IMR-90 (cell line): ENCODE measurements at regions not wholly inside any gene's neighbourhood (a gene's known extent, or its start where the extent isn't known, plus 50 kb on each side); places are given as distances from the start of the nearest gene placed in this dataset.

ENCODE experiments used
- ATAC-seq: fragments of 200-7000 bp; cut with Tn5 transposase; 2 replicates; pipeline ENCODE4 v1.9.1; 2020; ENCODE audit warnings: low read depth, mild to moderate bottlenecking, moderate library complexity
- BruUV-seq: library from RNA; stranded (reverse); fragments of 400-500 nt; replicated peaks from 2 replicates; lab custom pipeline; 2021; lab: Mats Ljungman, UMichigan
- CTCF ChIA-PET: fragments of 300-600 bp; formaldehyde crosslinking; extraction: SDS; loops from one replicate; lab custom pipeline; 2021; ENCODE audit warnings: antibody characterized with exemption; lab: Yijun Ruan, JAX
- POLR2A ChIA-PET: fragments of 300-600 bp; sonication (Branson Sonifier 250); formaldehyde crosslinking; loops from one replicate; lab custom pipeline; 2022; ENCODE audit warnings: antibody characterized with exemption; ENCODE audit not compliant: unreplicated experiment; lab: Charles Lee
- DNase-seq: peaks from one replicate; pipeline ENCODE4 v3.0.0; 2013
- H2AFZ ChIP-seq: replicated peaks from 2 replicates; pipeline ENCODE3; 2013; ENCODE audit warnings: low read length, mild to moderate bottlenecking; ENCODE audit not compliant: poor library complexity
- H2AK5ac ChIP-seq: 2 replicates; pipeline ENCODE4 v1.6.1; 2013; ENCODE audit warnings: low read depth, low read length, inconsistent platforms
- H2AK9ac ChIP-seq: replicated peaks from 2 replicates; pipeline ENCODE3; 2013; ENCODE audit warnings: mild to moderate bottlenecking, low read depth, low read length, moderate library complexity; ENCODE audit not compliant: poor library complexity
- H2BK120ac ChIP-seq: 2 replicates; pipeline ENCODE4 v1.6.1; 2013; ENCODE audit warnings: low read depth, low read length, inconsistent platforms
- H2BK15ac ChIP-seq: 3 replicates; pipeline ENCODE4 v1.6.1; 2013; ENCODE audit warnings: low read depth, low read length, inconsistent platforms
- H2BK20ac ChIP-seq: 2 replicates; pipeline ENCODE4 v1.6.1; 2013; ENCODE audit warnings: low read depth, mild to moderate bottlenecking, inconsistent platforms, low read length, moderate library complexity
- H2BK5ac ChIP-seq: 2 replicates; pipeline ENCODE4 v1.6.1; 2013; ENCODE audit warnings: mild to moderate bottlenecking, low read depth, low read length, inconsistent platforms; ENCODE audit not compliant: poor library complexity, severe bottlenecking
- H3K14ac ChIP-seq: replicated peaks from 2 replicates; pipeline ENCODE4 v1.6.1; 2013; ENCODE audit warnings: low read depth, low read length, inconsistent platforms
- H3K18ac ChIP-seq: 2 replicates; pipeline ENCODE4 v1.6.1; 2013; ENCODE audit warnings: low read depth, low read length, control low read depth
- H3K23ac ChIP-seq: 2 replicates; pipeline ENCODE4 v1.6.1; 2013; ENCODE audit warnings: low read depth, low read length, inconsistent platforms
- H3K27ac ChIP-seq: 2 replicates; pipeline ENCODE4 v1.5.1; 2013; ENCODE audit warnings: mild to moderate bottlenecking, control low read depth, low read length; ENCODE audit not compliant: insufficient read depth
- H3K27me3 ChIP-seq: 2 replicates; pipeline ENCODE4 v1.6.1; 2013; ENCODE audit warnings: low read length; ENCODE audit not compliant: control insufficient read depth, insufficient read depth
- H3K36me3 ChIP-seq: 2 replicates; pipeline ENCODE4 v1.6.1; 2013; ENCODE audit warnings: low read length, mixed read lengths; ENCODE audit not compliant: control insufficient read depth, insufficient read depth
- H3K4ac ChIP-seq: 2 replicates; pipeline ENCODE4 v1.6.1; 2013; ENCODE audit warnings: low read depth, low read length, inconsistent platforms
- H3K4me1 ChIP-seq: 2 replicates; pipeline ENCODE4 v1.6.1; 2013; ENCODE audit warnings: low read length, mixed read lengths; ENCODE audit not compliant: control insufficient read depth, insufficient read depth
- H3K4me2 ChIP-seq: 2 replicates; pipeline ENCODE4 v1.6.1; 2013; ENCODE audit warnings: low read depth, mild to moderate bottlenecking, control low read depth, low read length, moderate library complexity
- H3K4me3 ChIP-seq: 2 replicates; pipeline ENCODE4 v1.5.1; 2013; ENCODE audit warnings: low read depth, mild to moderate bottlenecking, control low read depth, low read length, moderate library complexity; ENCODE audit not compliant: insufficient read depth
- H3K56ac ChIP-seq: 2 replicates; pipeline ENCODE4 v1.6.1; 2013; ENCODE audit warnings: low read length, inconsistent platforms; ENCODE audit not compliant: insufficient read depth; ENCODE audit errors: extremely low read depth
- H3K79me1 ChIP-seq, 2 experiments: 2 replicates each; pipeline ENCODE4 v1.6.1; 2013; ENCODE audit warnings: low read length in 2 of 2, inconsistent platforms in 1 of 2, low read depth in 1 of 2
- H3K9ac ChIP-seq: 2 replicates; pipeline ENCODE4 v1.6.1; 2013; ENCODE audit warnings: low read depth, low read length, control low read depth
- H3K9me1 ChIP-seq: 2 replicates; pipeline ENCODE4 v1.6.1; 2013; ENCODE audit warnings: low read length, inconsistent platforms; ENCODE audit not compliant: insufficient read depth
- H3K9me3 ChIP-seq: 2 replicates; pipeline ENCODE4 v1.6.1; 2013; ENCODE audit warnings: low read length; ENCODE audit not compliant: control insufficient read depth, insufficient read depth
- H4K20me1 ChIP-seq: 2 replicates; pipeline ENCODE4 v1.6.1; 2013; ENCODE audit warnings: low read length, inconsistent platforms; ENCODE audit not compliant: insufficient read depth
- H4K5ac ChIP-seq: 2 replicates; pipeline ENCODE4 v1.6.1; 2013; ENCODE audit warnings: mild to moderate bottlenecking, low read depth, low read length, control low read depth
- H4K8ac ChIP-seq, 2 experiments: 2 replicates each; pipeline ENCODE4 v1.6.1; 2013; ENCODE audit warnings: low read depth in 2 of 2, low read length in 2 of 2, control low read depth in 1 of 2, inconsistent platforms in 1 of 2
- H4K91ac ChIP-seq: 2 replicates; pipeline ENCODE4 v1.6.1; 2013; ENCODE audit warnings: low read depth, low read length, inconsistent platforms; ENCODE audit not compliant: insufficient read depth
- BHLHE40 ChIP-seq: fragments of 150-350 bp; IDR thresholded peaks from 2 replicates; pipeline ENCODE4 v1.6.1; 2016; ENCODE audit warnings: mild to moderate bottlenecking, low read depth, low read length
- CEBPB ChIP-seq: IDR thresholded peaks from 2 replicates; pipeline ENCODE4 v1.6.1; 2012; ENCODE audit warnings: low read depth, low read length, improper control_type of control experiment
- CHD1 ChIP-seq: IDR thresholded peaks from 2 replicates; pipeline ENCODE4 v1.6.1; 2012; ENCODE audit warnings: low read depth, low read length, improper control_type of control experiment
- FOS ChIP-seq: fragments of 150-350 bp; IDR thresholded peaks from 2 replicates; pipeline ENCODE4 v1.6.1; 2016; ENCODE audit warnings: low read depth, low read length
- MAFK ChIP-seq: IDR thresholded peaks from 2 replicates; pipeline ENCODE4 v1.6.1; 2012; ENCODE audit warnings: low read depth, low read length, improper control_type of control experiment
- MAZ ChIP-seq: IDR thresholded peaks from 2 replicates; pipeline ENCODE4 v1.6.1; 2012; ENCODE audit warnings: low read depth, mild to moderate bottlenecking, low read length, improper control_type of control experiment, moderate library complexity, borderline replicate concordance
- MXI1 ChIP-seq: IDR thresholded peaks from 2 replicates; pipeline ENCODE4 v1.6.1; 2012; ENCODE audit warnings: low read depth, mild to moderate bottlenecking, low read length, moderate library complexity, borderline replicate concordance
- NFE2L2 ChIP-seq: fragments of 150-350 bp; IDR thresholded peaks from 2 replicates; pipeline ENCODE4 v1.6.1; 2016; ENCODE audit warnings: low read depth, mild to moderate bottlenecking, low read length
- POLR2A ChIP-seq: IDR thresholded peaks from 2 replicates; pipeline ENCODE4 v1.6.1; 2012; ENCODE audit warnings: mild to moderate bottlenecking, low read depth, low read length
- RAD21 ChIP-seq: IDR thresholded peaks from 2 replicates; pipeline ENCODE4 v1.6.1; 2012; ENCODE audit warnings: low read length, improper control_type of control experiment
- RCOR1 ChIP-seq: IDR thresholded peaks from 2 replicates; pipeline ENCODE4 v1.6.1; 2012; ENCODE audit warnings: mild to moderate bottlenecking, low read length, improper control_type of control experiment; ENCODE audit not compliant: insufficient replicate concordance
- RFX5 ChIP-seq: IDR thresholded peaks from 2 replicates; pipeline ENCODE4 v1.8.0; 2012; ENCODE audit warnings: low read depth, mild to moderate bottlenecking, low read length, moderate library complexity
- SMC3 ChIP-seq: fragments of 150-350 bp; IDR thresholded peaks from 2 replicates; pipeline ENCODE4 v1.6.1; 2016; ENCODE audit warnings: low read depth, mild to moderate bottlenecking, antibody characterized with exemption, low read length, moderate library complexity
- WGBS, 2 experiments: methylation state at CpG; one replicate each; pipeline versions ENCODE4 v1.1.5 to v1.1.7; 2013; ENCODE audit warnings: missing lambda C conversion rate in 2 of 2; ENCODE audit not compliant: insufficient read length in 1 of 2; ENCODE audit errors: extremely low coverage in 2 of 2; 5-methylcytosine and 5-hydroxymethylcytosine counted together
- dilution Hi-C: fragments of 300-500 bp; cut with HindIII; formaldehyde crosslinking; loops from one replicate; pipeline ENCODE4 v1.14.3; 2018; ENCODE audit warnings: low sequenced_read_pairs; ENCODE audit not compliant: unreplicated experiment
- in situ Hi-C: fragments of 300-500 bp; cut with MboI; formaldehyde crosslinking; loops from 3 replicates; pipeline ENCODE4 v1.14.3; 2019; ENCODE audit warnings: low sequenced_read_pairs, inconsistent platforms, mixed read lengths
- intact Hi-C: fragments of 100-400 bp; cut with micrococcal nuclease; formaldehyde crosslinking; loops from 2 replicates; pipeline ENCODE4 v1.10.0; 2022
- TF ChIP-seq, protein P1 (sequence below): fragments of 150-350 bp; IDR thresholded peaks from 2 replicates; pipeline ENCODE4 v1.6.1; 2016; ENCODE audit warnings: low read depth, mild to moderate bottlenecking, low read length, moderate library complexity, borderline replicate concordance
- TF ChIP-seq, protein P2 (sequence below): fragments of 150-350 bp; IDR thresholded peaks from 2 replicates; pipeline ENCODE4 v1.6.1; 2017; ENCODE audit warnings: mild to moderate bottlenecking, antibody characterized with exemption, low read length, low read depth
- TF ChIP-seq, protein P3 (sequence below): conservative IDR thresholded peaks from 2 replicates; pipeline ENCODE4 v1.5.1; 2012; ENCODE audit warnings: mild to moderate bottlenecking, low read depth, low read length, improper control_type of control experiment

DNA sequence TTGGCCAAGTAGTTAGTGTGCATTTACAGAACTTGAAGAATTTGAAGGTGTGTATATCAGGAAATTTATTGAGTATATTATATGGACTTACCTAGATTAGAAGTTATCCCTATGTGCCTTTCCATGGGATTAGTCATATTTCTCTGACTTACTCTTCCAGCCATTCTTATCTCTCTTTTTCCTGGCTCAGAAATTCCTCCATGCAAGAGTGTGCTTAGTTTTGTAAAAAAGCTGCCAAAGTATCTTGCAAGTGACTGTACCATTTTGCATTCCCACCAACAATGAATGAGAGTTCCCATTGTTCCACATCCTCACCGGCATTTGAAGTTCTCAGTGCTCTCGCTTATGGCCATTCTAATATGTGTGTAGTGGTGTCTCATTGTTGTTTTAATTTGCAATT, 82.2 kb upstream of the GUCA2B start:
- WGBS, 2 experiments = no CpG with 5 or more reads among the region's 2 CpGs
- Histone ChIP-seq H2BK5ac (no peak overlapping the region), H2BK15ac (no peak overlapping the region), H2AFZ (no peak overlapping the region), H4K5ac (no peak overlapping the region), H3K9me1 (no peaks in the 10 kb centered on the region), H4K8ac (no peak overlapping the region), H3K56ac (no peak overlapping the region), H4K20me1 (no peaks in the 10 kb centered on the region), H3K36me3 (no peaks in the 10 kb centered on the region), H4K91ac (no peak overlapping the region), H3K9ac (no peak overlapping the region), H3K4me2 (no peak overlapping the region), H2BK120ac (no peak overlapping the region), H3K23ac (no peak overlapping the region), H2BK20ac (no peak overlapping the region), H3K14ac (no peak overlapping the region), H3K4ac (no peak overlapping the region), H3K79me1 (no peaks in the 10 kb centered on the region), H2AK5ac (no peak overlapping the region), H3K4me1 (no peaks in the 10 kb centered on the region), H3K27me3 (no peaks in the 10 kb centered on the region; the same call in 1 of the 2 replicates), H3K27ac (no peak overlapping the region), H3K4me3 (no peak overlapping the region), H3K9me3 (no peaks in the 10 kb centered on the region), H2AK9ac (no peak overlapping the region), H3K18ac (no peak overlapping the region)
- DNase-seq = no peak
- BruUV-seq = no TSS peak
- ChIA-PET CTCF (no interaction called here), POLR2A (no interaction called here)
- in situ Hi-C loops = no loop called here
- TF ChIP-seq CEBPB (no peak), SMC3 (no peak), RCOR1 (no peak), RFX5 (no peak), POLR2A (no peak), MXI1 (no peak), MAZ (no peak), CHD1 (no peak), NFE2L2 (no peak), BHLHE40 (no peak), FOS (no peak), MAFK (no peak), RAD21 (no peak)
- TF ChIP-seq, protein P1, sequence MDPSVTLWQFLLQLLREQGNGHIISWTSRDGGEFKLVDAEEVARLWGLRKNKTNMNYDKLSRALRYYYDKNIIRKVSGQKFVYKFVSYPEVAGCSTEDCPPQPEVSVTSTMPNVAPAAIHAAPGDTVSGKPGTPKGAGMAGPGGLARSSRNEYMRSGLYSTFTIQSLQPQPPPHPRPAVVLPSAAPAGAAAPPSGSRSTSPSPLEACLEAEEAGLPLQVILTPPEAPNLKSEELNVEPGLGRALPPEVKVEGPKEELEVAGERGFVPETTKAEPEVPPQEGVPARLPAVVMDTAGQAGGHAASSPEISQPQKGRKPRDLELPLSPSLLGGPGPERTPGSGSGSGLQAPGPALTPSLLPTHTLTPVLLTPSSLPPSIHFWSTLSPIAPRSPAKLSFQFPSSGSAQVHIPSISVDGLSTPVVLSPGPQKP = no peak
- TF ChIP-seq, protein P2, sequence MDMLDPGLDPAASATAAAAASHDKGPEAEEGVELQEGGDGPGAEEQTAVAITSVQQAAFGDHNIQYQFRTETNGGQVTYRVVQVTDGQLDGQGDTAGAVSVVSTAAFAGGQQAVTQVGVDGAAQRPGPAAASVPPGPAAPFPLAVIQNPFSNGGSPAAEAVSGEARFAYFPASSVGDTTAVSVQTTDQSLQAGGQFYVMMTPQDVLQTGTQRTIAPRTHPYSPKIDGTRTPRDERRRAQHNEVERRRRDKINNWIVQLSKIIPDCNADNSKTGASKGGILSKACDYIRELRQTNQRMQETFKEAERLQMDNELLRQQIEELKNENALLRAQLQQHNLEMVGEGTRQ = no peak
- TF ChIP-seq, protein P3, sequence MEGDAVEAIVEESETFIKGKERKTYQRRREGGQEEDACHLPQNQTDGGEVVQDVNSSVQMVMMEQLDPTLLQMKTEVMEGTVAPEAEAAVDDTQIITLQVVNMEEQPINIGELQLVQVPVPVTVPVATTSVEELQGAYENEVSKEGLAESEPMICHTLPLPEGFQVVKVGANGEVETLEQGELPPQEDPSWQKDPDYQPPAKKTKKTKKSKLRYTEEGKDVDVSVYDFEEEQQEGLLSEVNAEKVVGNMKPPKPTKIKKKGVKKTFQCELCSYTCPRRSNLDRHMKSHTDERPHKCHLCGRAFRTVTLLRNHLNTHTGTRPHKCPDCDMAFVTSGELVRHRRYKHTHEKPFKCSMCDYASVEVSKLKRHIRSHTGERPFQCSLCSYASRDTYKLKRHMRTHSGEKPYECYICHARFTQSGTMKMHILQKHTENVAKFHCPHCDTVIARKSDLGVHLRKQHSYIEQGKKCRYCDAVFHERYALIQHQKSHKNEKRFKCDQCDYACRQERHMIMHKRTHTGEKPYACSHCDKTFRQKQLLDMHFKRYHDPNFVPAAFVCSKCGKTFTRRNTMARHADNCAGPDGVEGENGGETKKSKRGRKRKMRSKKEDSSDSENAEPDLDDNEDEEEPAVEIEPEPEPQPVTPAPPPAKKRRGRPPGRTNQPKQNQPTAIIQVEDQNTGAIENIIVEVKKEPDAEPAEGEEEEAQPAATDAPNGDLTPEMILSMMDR = no peak
- dilution Hi-C loops = no loop called here
- intact Hi-C loops = no loop called here
- ATAC-seq = no peak
